ENCODE measurements at regions not wholly inside any gene's neighbourhood (a gene's known extent, or its start where the extent isn't known, plus 50 kb on each side); places are given as distances from the start of the nearest gene placed in this dataset.
A peak's percentile ranks its signal among the peaks of the same experiment; 100 is the strongest.

DNA sequence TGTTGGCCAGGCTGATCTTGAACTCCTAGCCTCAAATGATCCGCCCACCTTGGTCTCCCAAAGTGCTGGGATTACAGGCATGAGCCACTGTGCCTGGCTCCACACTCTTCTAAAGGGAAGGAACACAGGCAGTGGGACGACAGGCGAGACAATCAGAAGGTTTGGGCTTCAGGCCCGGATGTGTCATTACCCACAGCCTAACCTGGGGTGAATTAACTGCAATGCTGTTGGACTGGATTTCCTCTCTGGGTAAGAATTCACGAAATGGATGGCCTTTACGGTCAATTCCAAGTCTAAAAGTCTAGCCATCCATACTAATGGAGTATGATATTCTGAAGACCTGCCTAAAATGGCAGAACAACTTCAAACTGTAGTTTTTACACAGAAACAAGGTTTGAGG, 83.7 kb upstream of the CCDC28A start:
- WGBS (ENCODE audit: insufficient coverage, insufficient replicate concordance, low lambda C conversion rate, missing lambda C conversion rate) = 68% methylated on average over 6 of the region's 6 CpGs
- no peaks in the 10 kb centered on the region for H3K79me2 ChIP-seq (ENCODE audit: control insufficient read depth, insufficient read depth, low read length)
- no peaks in the 10 kb centered on the region for H3K27me3 ChIP-seq (replicated peaks in 1 of 2; ENCODE audit: control insufficient read depth in 2 of 2, insufficient read depth in 2 of 2, low read length in 1 of 2)
- CTCF ChIA-PET = interaction anchor here (1.1 to 7.2 kb wide), 7 partner anchors 13 to 99 kb away, joined by 3 to 89 read pairs (median 29); no protein-coding TSS in a partner anchor
- no peaks in the 10 kb centered on the region; the same call in 2 of the 3 replicates for H3K9me3 ChIP-seq (replicated peaks; ENCODE audit: control insufficient read depth, insufficient read depth, low read length)
- TF ChIP-seq NFIC (IDR thresholded peaks at IDR 0.05; ENCODE audit: low read depth, low read length) = no peak
- TF ChIP-seq, protein P1, sequence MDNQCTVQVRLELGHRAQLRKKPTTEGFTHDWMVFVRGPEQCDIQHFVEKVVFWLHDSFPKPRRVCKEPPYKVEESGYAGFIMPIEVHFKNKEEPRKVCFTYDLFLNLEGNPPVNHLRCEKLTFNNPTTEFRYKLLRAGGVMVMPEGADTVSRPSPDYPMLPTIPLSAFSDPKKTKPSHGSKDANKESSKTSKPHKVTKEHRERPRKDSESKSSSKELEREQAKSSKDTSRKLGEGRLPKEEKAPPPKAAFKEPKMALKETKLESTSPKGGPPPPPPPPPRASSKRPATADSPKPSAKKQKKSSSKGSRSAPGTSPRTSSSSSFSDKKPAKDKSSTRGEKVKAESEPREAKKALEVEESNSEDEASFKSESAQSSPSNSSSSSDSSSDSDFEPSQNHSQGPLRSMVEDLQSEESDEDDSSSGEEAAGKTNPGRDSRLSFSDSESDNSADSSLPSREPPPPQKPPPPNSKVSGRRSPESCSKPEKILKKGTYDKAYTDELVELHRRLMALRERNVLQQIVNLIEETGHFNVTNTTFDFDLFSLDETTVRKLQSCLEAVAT (IDR thresholded peaks at IDR 0.05) = peak; percentile 3
- H3K4me3 ChIP-seq = no peak overlapping the region
- SMC1A ChIA-PET (ENCODE audit: uncharacterized antibody, unreplicated experiment) = interaction anchor here (1.0 to 6.4 kb wide), 5 partner anchors 17 to 96 kb away, joined by 3 to 57 read pairs (median 8); no protein-coding TSS in a partner anchor
- ATAC-seq (no peak), DNase-seq (ENCODE audit: low read depth, low spot score) (no peak), FAIRE-seq (no peak)
- POLR2A ChIA-PET = no interaction called here
- BruUV-seq (replicated peaks) = no TSS peak
- no peaks in the 10 kb centered on the region for H3K36me3 ChIP-seq (ENCODE audit: control insufficient read depth in 2 of 2, insufficient read depth in 2 of 2, low read length in 1 of 2)
- H3K9ac ChIP-seq (ENCODE audit: control insufficient read depth, insufficient read depth, low read length) = no peak overlapping the region
- RAD21 ChIA-PET (ENCODE audit: unreplicated experiment) = interaction anchor here (1.0 to 4.9 kb wide), 3 partner anchors 24 to 50 kb away, joined by 3 to 24 read pairs (median 3); no protein-coding TSS in a partner anchor
- intact Hi-C loops (cut with micrococcal nuclease; ENCODE audit: unreplicated experiment) = loop anchor here (2.0 kb wide), 1 partner anchor 77 kb away; no protein-coding TSS in a partner anchor
- no peaks in the 10 kb centered on the region for H4K20me1 ChIP-seq (ENCODE audit: control insufficient read depth, insufficient read depth)
- H2AFZ ChIP-seq (ENCODE audit: control insufficient read depth, low read depth, low read length) = no peak overlapping the region
- in situ Hi-C loops (cut with MboI) = no loop called here
- H3K27ac ChIP-seq (ENCODE audit: control insufficient read depth, insufficient read depth) = no peak overlapping the region
- H3K4me2 ChIP-seq (ENCODE audit: control insufficient read depth, insufficient read depth) = no peak overlapping the region
- no peaks in the 10 kb centered on the region for H3K4me1 ChIP-seq (ENCODE audit: control insufficient read depth, insufficient read depth, low read length)

DNA sequence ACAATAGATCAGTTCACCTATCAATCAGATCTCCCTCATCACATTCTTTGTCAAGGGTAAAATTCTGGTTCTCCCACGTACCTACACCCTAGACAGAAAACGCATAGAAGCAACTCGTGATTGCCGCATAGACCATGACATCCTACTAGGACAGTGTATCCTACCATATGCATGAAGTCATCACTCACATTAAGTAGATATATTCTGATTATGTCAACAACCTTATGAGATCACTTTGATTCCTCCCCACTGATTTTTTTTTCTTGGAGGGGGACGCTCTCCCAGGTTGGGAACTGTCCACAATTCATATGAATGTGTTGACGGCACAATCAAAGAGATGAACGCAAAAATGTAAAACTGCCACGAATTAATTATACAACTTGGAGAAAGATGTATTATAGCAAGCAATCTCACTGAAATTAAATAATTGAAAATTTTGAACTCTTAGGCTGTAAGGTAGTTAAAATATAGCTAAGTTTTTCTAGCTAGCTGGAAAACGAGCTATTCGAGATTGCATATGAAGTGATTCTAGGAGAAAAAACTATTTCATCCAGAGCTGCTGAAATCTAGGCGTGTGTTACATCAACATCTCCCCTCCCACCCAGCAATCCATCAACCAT, 82.5 kb upstream of the CCDC28A start:
- POLR2A ChIA-PET = interaction anchor here (0.5 to 2.0 kb wide), 7 partner anchors 20 to 99 kb away, joined by 3 to 9 read pairs (median 5); no protein-coding TSS in a partner anchor
- Histone ChIP-seq H2AFZ (ENCODE audit: control insufficient read depth, low read depth, low read length) (no peak overlapping the region), H3K27ac (ENCODE audit: control insufficient read depth, insufficient read depth) (no peak overlapping the region), H3K4me3 (no peak overlapping the region), H3K79me2 (ENCODE audit: control insufficient read depth, insufficient read depth, low read length) (no peaks in the 10 kb centered on the region), H3K27me3 (replicated peaks in 1 of 2; ENCODE audit: control insufficient read depth in 2 of 2, insufficient read depth in 2 of 2, low read length in 1 of 2) (no peaks in the 10 kb centered on the region), H3K36me3 (ENCODE audit: control insufficient read depth in 2 of 2, insufficient read depth in 2 of 2, low read length in 1 of 2) (no peaks in the 10 kb centered on the region), H3K9me3 (replicated peaks; ENCODE audit: control insufficient read depth, insufficient read depth, low read length) (no peaks in the 10 kb centered on the region; the same call in 2 of the 3 replicates), H3K4me2 (ENCODE audit: control insufficient read depth, insufficient read depth) (no peak overlapping the region), H3K4me1 (ENCODE audit: control insufficient read depth, insufficient read depth, low read length) (no peaks in the 10 kb centered on the region), H4K20me1 (ENCODE audit: control insufficient read depth, insufficient read depth) (no peaks in the 10 kb centered on the region), H3K9ac (ENCODE audit: control insufficient read depth, insufficient read depth, low read length) (no peak overlapping the region)
- in situ Hi-C loops (cut with MboI) (no loop called here), intact Hi-C loops (cut with micrococcal nuclease; ENCODE audit: unreplicated experiment) (loop anchor here (2.0 kb wide), 1 partner anchor 76 kb away; no protein-coding TSS in a partner anchor)
- BruUV-seq (replicated peaks) = no TSS peak
- no peak for DNase-seq (ENCODE audit: low read depth, low spot score)
- RAD21 ChIA-PET (ENCODE audit: unreplicated experiment) = interaction anchor here (0.7 to 4.9 kb wide), 13 partner anchors 10 to 280 kb away, joined by 3 to 40 read pairs (median 3); partner anchors contain the start of gene CCDC28A
- SMC1A ChIA-PET (ENCODE audit: uncharacterized antibody, unreplicated experiment) = interaction anchor here (0.6 to 6.4 kb wide), 23 partner anchors 10 to 106 kb away, joined by 3 to 57 read pairs (median 4); no protein-coding TSS in a partner anchor
- FAIRE-seq = no peak
- CTCF ChIA-PET = interaction anchor here (0.9 to 7.2 kb wide), 22 partner anchors 14 to 673 kb away, joined by 3 to 89 read pairs (median 4); no protein-coding TSS in a partner anchor
- 65% methylated on average over 11 of the region's 11 CpGs for WGBS (ENCODE audit: insufficient coverage, insufficient replicate concordance, low lambda C conversion rate, missing lambda C conversion rate)
- ATAC-seq = no peak
- TF ChIP-seq, protein P2, sequence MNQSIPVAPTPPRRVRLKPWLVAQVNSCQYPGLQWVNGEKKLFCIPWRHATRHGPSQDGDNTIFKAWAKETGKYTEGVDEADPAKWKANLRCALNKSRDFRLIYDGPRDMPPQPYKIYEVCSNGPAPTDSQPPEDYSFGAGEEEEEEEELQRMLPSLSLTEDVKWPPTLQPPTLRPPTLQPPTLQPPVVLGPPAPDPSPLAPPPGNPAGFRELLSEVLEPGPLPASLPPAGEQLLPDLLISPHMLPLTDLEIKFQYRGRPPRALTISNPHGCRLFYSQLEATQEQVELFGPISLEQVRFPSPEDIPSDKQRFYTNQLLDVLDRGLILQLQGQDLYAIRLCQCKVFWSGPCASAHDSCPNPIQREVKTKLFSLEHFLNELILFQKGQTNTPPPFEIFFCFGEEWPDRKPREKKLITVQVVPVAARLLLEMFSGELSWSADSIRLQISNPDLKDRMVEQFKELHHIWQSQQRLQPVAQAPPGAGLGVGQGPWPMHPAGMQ (IDR thresholded peaks at IDR 0.05; ENCODE audit: borderline replicate concordance) = no peak
- TF ChIP-seq, protein P3, sequence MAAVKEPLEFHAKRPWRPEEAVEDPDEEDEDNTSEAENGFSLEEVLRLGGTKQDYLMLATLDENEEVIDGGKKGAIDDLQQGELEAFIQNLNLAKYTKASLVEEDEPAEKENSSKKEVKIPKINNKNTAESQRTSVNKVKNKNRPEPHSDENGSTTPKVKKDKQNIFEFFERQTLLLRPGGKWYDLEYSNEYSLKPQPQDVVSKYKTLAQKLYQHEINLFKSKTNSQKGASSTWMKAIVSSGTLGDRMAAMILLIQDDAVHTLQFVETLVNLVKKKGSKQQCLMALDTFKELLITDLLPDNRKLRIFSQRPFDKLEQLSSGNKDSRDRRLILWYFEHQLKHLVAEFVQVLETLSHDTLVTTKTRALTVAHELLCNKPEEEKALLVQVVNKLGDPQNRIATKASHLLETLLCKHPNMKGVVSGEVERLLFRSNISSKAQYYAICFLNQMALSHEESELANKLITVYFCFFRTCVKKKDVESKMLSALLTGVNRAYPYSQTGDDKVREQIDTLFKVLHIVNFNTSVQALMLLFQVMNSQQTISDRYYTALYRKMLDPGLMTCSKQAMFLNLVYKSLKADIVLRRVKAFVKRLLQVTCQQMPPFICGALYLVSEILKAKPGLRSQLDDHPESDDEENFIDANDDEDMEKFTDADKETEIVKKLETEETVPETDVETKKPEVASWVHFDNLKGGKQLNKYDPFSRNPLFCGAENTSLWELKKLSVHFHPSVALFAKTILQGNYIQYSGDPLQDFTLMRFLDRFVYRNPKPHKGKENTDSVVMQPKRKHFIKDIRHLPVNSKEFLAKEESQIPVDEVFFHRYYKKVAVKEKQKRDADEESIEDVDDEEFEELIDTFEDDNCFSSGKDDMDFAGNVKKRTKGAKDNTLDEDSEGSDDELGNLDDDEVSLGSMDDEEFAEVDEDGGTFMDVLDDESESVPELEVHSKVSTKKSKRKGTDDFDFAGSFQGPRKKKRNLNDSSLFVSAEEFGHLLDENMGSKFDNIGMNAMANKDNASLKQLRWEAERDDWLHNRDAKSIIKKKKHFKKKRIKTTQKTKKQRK (IDR thresholded peaks at IDR 0.05; ENCODE audit: low read depth, low read length) = no peak
- TF ChIP-seq NR2C2 (IDR thresholded peaks at IDR 0.05; ENCODE audit: borderline replicate concordance, control insufficient read depth, insufficient read length, low read depth) = no peak
- no peak for TF ChIP-seq SREBF1 (IDR thresholded peaks at IDR 0.05; ENCODE audit: low read length)
- TF ChIP-seq SUPT20H (IDR thresholded peaks at IDR 0.05; ENCODE audit: borderline replicate concordance, control insufficient read depth, low read depth, low read length) = no peak
- no peak for TF ChIP-seq PAX5 (IDR thresholded peaks at IDR 0.05; ENCODE audit: borderline replicate concordance, low read depth, low read length)

Data from GM12878 (cell line).